Putamen (tissue), 1 donor: ENCODE measurements at regions not wholly inside any gene's neighbourhood (a gene's known extent, or its start where the extent isn't known, plus 50 kb on each side); places are given as distances from the start of the nearest gene placed in this dataset.
"Not testable (repeated sequence)": the region's sequence is repeated elsewhere in the genome, so short reads cannot be mapped to it uniquely, and the experiment has no call there.

Experiments
- DNase-seq: peaks from one replicate; pipeline ENCODE4 v3.0.0-alpha.2; 2016; ENCODE audit warnings: low spot score

- DNase-seq = no peak
Measured at GRCh38 chrX:43375136-43375535, 281.0 kb upstream of the MAOA start.

- DNase-seq = no peak
Measured at GRCh38 chrX:43380704-43381103, 275.4 kb upstream of the MAOA start.

- DNase-seq = no peak
Measured at GRCh38 chrX:43386875-43387274, 269.2 kb upstream of the MAOA start.

- DNase-seq = no peak
Measured at GRCh38 chrX:43405191-43405590, 250.9 kb upstream of the MAOA start.

- no peak for DNase-seq
Measured at GRCh38 chrX:43423876-43424275, 232.2 kb upstream of the MAOA start.

GRCh38 chrX:43436517-43436916 lies 219.6 kb upstream of the MAOA start:
- no peak for DNase-seq

- no peak for DNase-seq
Measured at GRCh38 chrX:43446752-43447151, 209.3 kb upstream of the MAOA start.

- DNase-seq = no peak
Measured at GRCh38 chrX:43448688-43449087, 207.4 kb upstream of the MAOA start.

- no peak for DNase-seq
Measured at GRCh38 chrX:43450355-43450754, 205.7 kb upstream of the MAOA start.

GRCh38 chrX:43451976-43452686 lies 204.0 kb upstream of the MAOA start:
- DNase-seq = not testable (repeated sequence)

- DNase-seq = no peak
Measured at GRCh38 chrX:43456063-43456462, 200.0 kb upstream of the MAOA start.

GRCh38 chrX:43456906-43457305 lies 199.2 kb upstream of the MAOA start:
- DNase-seq = no peak

- no peak for DNase-seq
Measured at GRCh38 chrX:43467608-43468234, 188.4 kb upstream of the MAOA start.

- no peak for DNase-seq
Measured at GRCh38 chrX:43469391-43470054, 186.6 kb upstream of the MAOA start.

- DNase-seq = no peak
Measured at GRCh38 chrX:43474321-43474720, 181.8 kb upstream of the MAOA start.

GRCh38 chrX:43479070-43479469 lies 177.0 kb upstream of the MAOA start:
- no peak for DNase-seq

- DNase-seq = no peak
Measured at GRCh38 chrX:43479850-43480249, 176.2 kb upstream of the MAOA start.

- no peak for DNase-seq
Measured at GRCh38 chrX:43481576-43481975, 174.5 kb upstream of the MAOA start.

GRCh38 chrX:43493756-43494155 lies 162.3 kb upstream of the MAOA start:
- DNase-seq = no peak

GRCh38 chrX:43500246-43500645 lies 155.9 kb upstream of the MAOA start:
- DNase-seq = no peak

GRCh38 chrX:43500996-43501694 lies 155.0 kb upstream of the MAOA start:
- DNase-seq = no peak

GRCh38 chrX:43504394-43504793 lies 151.7 kb upstream of the MAOA start:
- no peak for DNase-seq

- no peak for DNase-seq
Measured at GRCh38 chrX:43505769-43506168, 150.3 kb upstream of the MAOA start.
